ENCODE measurements at regions not wholly inside any gene's neighbourhood (a gene's known extent, or its start where the extent isn't known, plus 50 kb on each side); places are given as distances from the start of the nearest gene placed in this dataset.

DNA sequence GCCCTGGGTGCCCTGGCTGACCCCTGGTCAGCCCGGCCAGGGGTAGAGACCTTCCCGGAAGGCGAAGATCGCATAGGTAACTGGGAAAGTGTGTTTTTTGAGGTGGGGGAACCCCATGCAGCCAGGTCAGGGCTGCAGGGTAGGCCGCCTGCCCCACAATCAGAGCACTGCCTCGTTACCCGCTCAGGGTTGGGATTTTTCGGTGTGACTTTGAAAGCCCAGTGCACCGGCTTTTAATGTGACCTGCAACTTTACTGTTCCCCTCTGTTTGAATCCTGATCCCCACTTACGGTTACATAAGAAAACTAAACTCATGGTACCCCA, 239.2 kb upstream of the PLET1 start:
- no TSS peak for BruUV-seq (replicated peaks)
- no peak overlapping the region for H3K23ac ChIP-seq (ENCODE audit: low read depth, low read length)
- no peaks in the 10 kb centered on the region for H4K20me1 ChIP-seq (ENCODE audit: insufficient read depth, low read length)
- no peak for DNase-seq
- CTCF ChIA-PET = no interaction called here
- no peaks in the 10 kb centered on the region for H3K9me3 ChIP-seq (ENCODE audit: control insufficient read depth, insufficient read depth, low read length)
- H3K36me3 ChIP-seq (ENCODE audit: control insufficient read depth, insufficient read depth, low read length) = no peaks in the 10 kb centered on the region
- no peak overlapping the region for H3K9ac ChIP-seq (ENCODE audit: low read depth, low read length)
- no peak overlapping the region for H3K4me2 ChIP-seq (ENCODE audit: low read depth, low read length)
- peaks cover 7% of the 10 kb centered on the region for H3K27me3 ChIP-seq (ENCODE audit: control insufficient read depth, insufficient read depth, low read length)
- no peaks in the 10 kb centered on the region for H3K9me1 ChIP-seq (ENCODE audit: insufficient read depth, low read length)
- H3K14ac ChIP-seq (replicated peaks; ENCODE audit: low read depth, low read length) = no peak overlapping the region
- TF ChIP-seq RFX5 (IDR thresholded peaks at IDR 0.05; ENCODE audit: low read depth, low read length) (no peak), RCOR1 (IDR thresholded peaks at IDR 0.05; ENCODE audit: insufficient replicate concordance, low read length) (no peak), MAFK (IDR thresholded peaks at IDR 0.05; ENCODE audit: low read depth, low read length) (no peak), BHLHE40 (IDR thresholded peaks at IDR 0.05; ENCODE audit: low read depth, low read length) (no peak), SMC3 (IDR thresholded peaks at IDR 0.05; ENCODE audit: low read depth, low read length) (no peak)
- TF ChIP-seq, protein P1, sequence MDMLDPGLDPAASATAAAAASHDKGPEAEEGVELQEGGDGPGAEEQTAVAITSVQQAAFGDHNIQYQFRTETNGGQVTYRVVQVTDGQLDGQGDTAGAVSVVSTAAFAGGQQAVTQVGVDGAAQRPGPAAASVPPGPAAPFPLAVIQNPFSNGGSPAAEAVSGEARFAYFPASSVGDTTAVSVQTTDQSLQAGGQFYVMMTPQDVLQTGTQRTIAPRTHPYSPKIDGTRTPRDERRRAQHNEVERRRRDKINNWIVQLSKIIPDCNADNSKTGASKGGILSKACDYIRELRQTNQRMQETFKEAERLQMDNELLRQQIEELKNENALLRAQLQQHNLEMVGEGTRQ (IDR thresholded peaks at IDR 0.05; ENCODE audit: low read depth, low read length) = no peak
- TF ChIP-seq, protein P2, sequence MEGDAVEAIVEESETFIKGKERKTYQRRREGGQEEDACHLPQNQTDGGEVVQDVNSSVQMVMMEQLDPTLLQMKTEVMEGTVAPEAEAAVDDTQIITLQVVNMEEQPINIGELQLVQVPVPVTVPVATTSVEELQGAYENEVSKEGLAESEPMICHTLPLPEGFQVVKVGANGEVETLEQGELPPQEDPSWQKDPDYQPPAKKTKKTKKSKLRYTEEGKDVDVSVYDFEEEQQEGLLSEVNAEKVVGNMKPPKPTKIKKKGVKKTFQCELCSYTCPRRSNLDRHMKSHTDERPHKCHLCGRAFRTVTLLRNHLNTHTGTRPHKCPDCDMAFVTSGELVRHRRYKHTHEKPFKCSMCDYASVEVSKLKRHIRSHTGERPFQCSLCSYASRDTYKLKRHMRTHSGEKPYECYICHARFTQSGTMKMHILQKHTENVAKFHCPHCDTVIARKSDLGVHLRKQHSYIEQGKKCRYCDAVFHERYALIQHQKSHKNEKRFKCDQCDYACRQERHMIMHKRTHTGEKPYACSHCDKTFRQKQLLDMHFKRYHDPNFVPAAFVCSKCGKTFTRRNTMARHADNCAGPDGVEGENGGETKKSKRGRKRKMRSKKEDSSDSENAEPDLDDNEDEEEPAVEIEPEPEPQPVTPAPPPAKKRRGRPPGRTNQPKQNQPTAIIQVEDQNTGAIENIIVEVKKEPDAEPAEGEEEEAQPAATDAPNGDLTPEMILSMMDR (conservative IDR thresholded peaks at IDR 0.05; ENCODE audit: low read depth, low read length) = no peak
- in situ Hi-C loops (cut with MboI; ENCODE audit: low sequenced_read_pairs) = no loop called here
- no peak for ATAC-seq (ENCODE audit: low read depth)
- H3K27ac ChIP-seq (ENCODE audit: insufficient read depth, low read length) = no peak overlapping the region
- H2BK15ac ChIP-seq (ENCODE audit: low read depth, low read length) = no peak overlapping the region
- no peak overlapping the region for H3K4me3 ChIP-seq (ENCODE audit: insufficient read depth, low read depth, low read length)
- no peak overlapping the region for H2AFZ ChIP-seq (replicated peaks; ENCODE audit: low read length, poor library complexity)
- no peak overlapping the region for H4K5ac ChIP-seq (ENCODE audit: low read depth, low read length)
- no peak overlapping the region for H4K8ac ChIP-seq (ENCODE audit: low read depth in 2 of 2, low read length in 2 of 2)
- no peak overlapping the region for H2AK5ac ChIP-seq (ENCODE audit: low read depth, low read length)
- no peak overlapping the region for H2BK5ac ChIP-seq (ENCODE audit: low read depth, low read length, poor library complexity, severe bottlenecking)
- POLR2A ChIA-PET (ENCODE audit: unreplicated experiment) = no interaction called here
- no peaks in the 10 kb centered on the region for H3K79me1 ChIP-seq (ENCODE audit: low read depth in 1 of 2, low read length in 2 of 2)
- no peak overlapping the region for H2BK120ac ChIP-seq (ENCODE audit: low read depth, low read length)
- WGBS, 2 experiments (ENCODE audit: extremely low coverage in 2 of 2, insufficient read length in 1 of 2) = 77% methylated on average over 5 of the region's 10 CpGs; no CpG with 5 or more reads in 1 of the 2 experiments
- dilution Hi-C loops (cut with HindIII; ENCODE audit: low sequenced_read_pairs, unreplicated experiment) = no loop called here
- H2AK9ac ChIP-seq (replicated peaks; ENCODE audit: low read depth, low read length, poor library complexity) = no peak overlapping the region
- no peak overlapping the region for H3K56ac ChIP-seq (ENCODE audit: extremely low read depth, insufficient read depth, low read length)
- H4K91ac ChIP-seq (ENCODE audit: insufficient read depth, low read depth, low read length) = no peak overlapping the region
- no peak overlapping the region for H3K4ac ChIP-seq (ENCODE audit: low read depth, low read length)
- H2BK20ac ChIP-seq (ENCODE audit: low read depth, low read length) = no peak overlapping the region
- H3K4me1 ChIP-seq (ENCODE audit: control insufficient read depth, insufficient read depth, low read length) = peaks cover 5% of the 10 kb centered on the region; the same call in 1 of the 2 replicates
- no peak overlapping the region for H3K18ac ChIP-seq (ENCODE audit: low read depth, low read length)
- intact Hi-C loops (cut with micrococcal nuclease) = no loop called here
